Adrenal gland (tissue), 5 donors: ENCODE measurements at regions not wholly inside any gene's neighbourhood (a gene's known extent, or its start where the extent isn't known, plus 50 kb on each side); places are given as distances from the start of the nearest gene placed in this dataset.

Experiments used
- POLR2A ChIP-seq, 2 donors: fragments of 450-650 bp; IDR thresholded peaks; one replicate each; pipeline ENCODE4 v1.6.1; 2017; ENCODE audit warnings: antibody characterized with exemption in 2 of 2, mild to moderate bottlenecking in 2 of 2, moderate library complexity in 1 of 2
- TF ChIP-seq, protein P1 (sequence below), 6 experiments: fragments of 450-650 bp in 4 of 6; fragments of 200-600 bp in 2 of 6; sonication (generic) in 1 of 6; IDR thresholded peaks; 1 replicate in 5 of 6; 2 replicates in 1 of 6; pipeline versions ENCODE4 v1.5.1 to v1.8.0; 2016 to 2021; ENCODE audit warnings: antibody characterized with exemption in 6 of 6, mild to moderate bottlenecking in 2 of 6, moderate library complexity in 1 of 6
- donor health status: DM: no; HTN: no; CAD: no.

- TF ChIP-seq POLR2A (IDR thresholded peaks at IDR 0.05), result no peak
- TF ChIP-seq, protein P1, sequence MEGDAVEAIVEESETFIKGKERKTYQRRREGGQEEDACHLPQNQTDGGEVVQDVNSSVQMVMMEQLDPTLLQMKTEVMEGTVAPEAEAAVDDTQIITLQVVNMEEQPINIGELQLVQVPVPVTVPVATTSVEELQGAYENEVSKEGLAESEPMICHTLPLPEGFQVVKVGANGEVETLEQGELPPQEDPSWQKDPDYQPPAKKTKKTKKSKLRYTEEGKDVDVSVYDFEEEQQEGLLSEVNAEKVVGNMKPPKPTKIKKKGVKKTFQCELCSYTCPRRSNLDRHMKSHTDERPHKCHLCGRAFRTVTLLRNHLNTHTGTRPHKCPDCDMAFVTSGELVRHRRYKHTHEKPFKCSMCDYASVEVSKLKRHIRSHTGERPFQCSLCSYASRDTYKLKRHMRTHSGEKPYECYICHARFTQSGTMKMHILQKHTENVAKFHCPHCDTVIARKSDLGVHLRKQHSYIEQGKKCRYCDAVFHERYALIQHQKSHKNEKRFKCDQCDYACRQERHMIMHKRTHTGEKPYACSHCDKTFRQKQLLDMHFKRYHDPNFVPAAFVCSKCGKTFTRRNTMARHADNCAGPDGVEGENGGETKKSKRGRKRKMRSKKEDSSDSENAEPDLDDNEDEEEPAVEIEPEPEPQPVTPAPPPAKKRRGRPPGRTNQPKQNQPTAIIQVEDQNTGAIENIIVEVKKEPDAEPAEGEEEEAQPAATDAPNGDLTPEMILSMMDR (IDR thresholded peaks at IDR 0.05), result no peak
Observed at GRCh38 chr18:26768385-26768784, 97.1 kb downstream of the AQP4 start.
